ENCODE measurements at regions not wholly inside any gene's neighbourhood (a gene's known extent, or its start where the extent isn't known, plus 50 kb on each side); places are given as distances from the start of the nearest gene placed in this dataset.

DNA sequence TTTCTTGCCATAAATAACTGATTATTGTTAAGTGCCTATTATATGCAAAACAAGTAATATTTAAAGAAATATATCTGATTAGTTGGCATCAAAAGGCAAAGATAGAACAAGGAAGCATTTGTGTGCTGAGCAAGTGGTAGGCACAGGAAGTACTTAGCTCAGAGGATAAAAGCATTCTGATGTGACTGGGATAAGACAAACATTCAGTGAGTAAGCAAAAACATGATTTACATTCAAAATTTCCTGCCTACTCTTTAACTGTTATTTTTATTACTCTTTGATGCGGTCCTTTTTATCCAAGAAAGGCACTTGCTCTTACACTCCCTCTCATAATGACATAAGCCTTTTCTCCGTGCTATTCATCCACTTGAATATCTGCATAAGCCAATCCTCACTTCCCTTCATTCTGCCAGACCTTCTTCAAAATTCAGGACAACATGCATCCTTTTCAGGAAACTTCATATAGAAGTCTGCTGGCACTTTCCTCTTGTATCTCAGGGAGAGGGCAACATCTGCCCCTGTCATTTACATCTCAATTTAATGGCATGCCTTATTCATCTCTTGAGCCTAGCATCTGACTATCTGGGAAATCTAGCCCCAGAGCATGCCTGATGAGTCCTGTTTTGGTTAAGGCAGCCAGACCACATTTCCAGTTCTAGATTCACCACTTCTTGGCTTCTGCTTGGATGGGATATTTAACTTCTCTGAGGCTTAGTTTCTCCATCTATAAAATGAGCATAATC, 478.2 kb upstream of the ROBO2 start:
- no peak for FAIRE-seq
- TF ChIP-seq ZNF778 (CRISPR knock-in tag; IDR thresholded peaks at IDR 0.05) (no peak), CHCHD3 (CRISPR knock-in tag; IDR thresholded peaks at IDR 0.05) (no peak), TEAD1 (CRISPR knock-in tag; IDR thresholded peaks at IDR 0.05) (no peak), ZNF79 (CRISPR knock-in tag; IDR thresholded peaks at IDR 0.05; ENCODE audit: low read depth) (no peak)
- ChIA-PET CTCF (ENCODE audit: low intra/inter-chr PET ratio) (no interaction called here), POLR2A (no interaction called here)
- H2AFZ ChIP-seq (ENCODE audit: low read depth, low read length) = no peak overlapping the region
- no peak for DNase-seq (ENCODE audit: extremely low read depth in 1 of 4, low spot score in 3 of 4)
- H3K4me2 ChIP-seq (ENCODE audit: insufficient read depth, low read length) = no peak overlapping the region
- no peaks in the 10 kb centered on the region for H3K9me3 ChIP-seq (replicated peaks; ENCODE audit: control insufficient read depth, insufficient read depth, low read depth, low read length)
- WGBS (ENCODE audit: insufficient coverage, low coverage, missing lambda C conversion rate) = 6% methylated on average over 2 of the region's 2 CpGs
- in situ Hi-C loops (cut with MboI) = no loop called here
- ATAC-seq = no peak
- no peaks in the 10 kb centered on the region for H4K20me1 ChIP-seq (replicated peaks; ENCODE audit: control insufficient read depth, insufficient read depth, low read length)
- no peaks in the 10 kb centered on the region for H3K36me3 ChIP-seq (ENCODE audit: control insufficient read depth, insufficient read depth, low read length)
- no peak overlapping the region for H3K9ac ChIP-seq (ENCODE audit: insufficient read depth in 1 of 2, low read depth in 2 of 2, low read length in 2 of 2)
- no peak overlapping the region for H3K4me3 ChIP-seq
- BruUV-seq (replicated peaks) = no TSS peak
- intact Hi-C loops (cut with micrococcal nuclease) = no loop called here
- no peaks in the 10 kb centered on the region for H3K27me3 ChIP-seq (ENCODE audit: control insufficient read depth in 2 of 2, insufficient read depth in 2 of 2, low read length in 2 of 2)
- no peaks in the 10 kb centered on the region for H3K4me1 ChIP-seq (replicated peaks in 1 of 2; ENCODE audit: control insufficient read depth in 2 of 2, insufficient read depth in 2 of 2, low read length in 2 of 2)
- H3K27ac ChIP-seq (ENCODE audit: extremely low read depth, low read depth, low read length) = no peak overlapping the region
- no peaks in the 10 kb centered on the region for H3K79me2 ChIP-seq (ENCODE audit: control insufficient read depth, insufficient read depth, low read length)
- no peaks in the 10 kb centered on the region for H3K9me1 ChIP-seq (ENCODE audit: control insufficient read depth, insufficient read depth, low read length)

GRCh38 chr3:76565496-76566210, 474.2 kb upstream of the ROBO2 start:
- WGBS (ENCODE audit: insufficient coverage, low coverage, missing lambda C conversion rate) = 3% methylated on average over 4 of the region's 5 CpGs
- H3K27ac ChIP-seq (ENCODE audit: extremely low read depth, low read depth, low read length) = no peak overlapping the region
- DNase-seq (ENCODE audit: extremely low read depth in 1 of 4, low spot score in 3 of 4) = no peak
- H2AFZ ChIP-seq (ENCODE audit: low read depth, low read length) = no peak overlapping the region
- no peak for FAIRE-seq
- H4K20me1 ChIP-seq (replicated peaks; ENCODE audit: control insufficient read depth, insufficient read depth, low read length) = no peaks in the 10 kb centered on the region
- no peaks in the 10 kb centered on the region for H3K79me2 ChIP-seq (ENCODE audit: control insufficient read depth, insufficient read depth, low read length)
- H3K4me2 ChIP-seq (ENCODE audit: insufficient read depth, low read length) = no peak overlapping the region
- no peaks in the 10 kb centered on the region for H3K27me3 ChIP-seq (ENCODE audit: control insufficient read depth in 2 of 2, insufficient read depth in 2 of 2, low read length in 2 of 2)
- no peaks in the 10 kb centered on the region for H3K36me3 ChIP-seq (ENCODE audit: control insufficient read depth, insufficient read depth, low read length)
- CTCF ChIA-PET (ENCODE audit: low intra/inter-chr PET ratio) = no interaction called here
- BruUV-seq (replicated peaks) = no TSS peak
- ATAC-seq = no peak
- POLR2A ChIA-PET = no interaction called here
- H3K4me1 ChIP-seq (replicated peaks in 1 of 2; ENCODE audit: control insufficient read depth in 2 of 2, insufficient read depth in 2 of 2, low read length in 2 of 2) = no peaks in the 10 kb centered on the region
- H3K9ac ChIP-seq (ENCODE audit: insufficient read depth in 1 of 2, low read depth in 2 of 2, low read length in 2 of 2) = no peak overlapping the region
- in situ Hi-C loops (cut with MboI) (no loop called here), intact Hi-C loops (cut with micrococcal nuclease) (no loop called here)
- H3K9me1 ChIP-seq (ENCODE audit: control insufficient read depth, insufficient read depth, low read length) = no peaks in the 10 kb centered on the region
- H3K9me3 ChIP-seq (replicated peaks; ENCODE audit: control insufficient read depth, insufficient read depth, low read depth, low read length) = no peaks in the 10 kb centered on the region
- H3K4me3 ChIP-seq = no peak overlapping the region
- TF ChIP-seq COPS2 (conservative IDR thresholded peaks at IDR 0.05) (no peak), RBM15 (IDR thresholded peaks at IDR 0.05; ENCODE audit: insufficient read depth, low read length) (no peak), ZNF217 (CRISPR knock-in tag; IDR thresholded peaks at IDR 0.05) (no peak), HIVEP1 (CRISPR knock-in tag; IDR thresholded peaks at IDR 0.05) (no peak), CXXC5 (CRISPR knock-in tag; IDR thresholded peaks at IDR 0.05) (no peak), NR4A1 (CRISPR knock-in tag; IDR thresholded peaks at IDR 0.05) (no peak), NR4A1 (tag; IDR thresholded peaks at IDR 0.05) (no peak), KDM2B (CRISPR knock-in tag; IDR thresholded peaks at IDR 0.05) (no peak), CBX2 (IDR thresholded peaks at IDR 0.05; ENCODE audit: insufficient read depth, low read length, poor library complexity, severe bottlenecking) (no peak), ZNF395 (CRISPR knock-in tag; IDR thresholded peaks at IDR 0.05) (no peak), ZNF696 (CRISPR knock-in tag; conservative IDR thresholded peaks at IDR 0.05) (no peak), XRCC3 (IDR thresholded peaks at IDR 0.05) (no peak)

Data from K562 (cell line).